Tibial nerve (tissue), 3 donors: ENCODE measurements at regions not wholly inside any gene's neighbourhood (a gene's known extent, or its start where the extent isn't known, plus 50 kb on each side); places are given as distances from the start of the nearest gene placed in this dataset.

Experiments used
- CTCF ChIP-seq, 5 experiments: fragments of 200-600 bp in 3 of 5; fragments of 450-650 bp in 2 of 5; sonication (generic) in 3 of 5; IDR thresholded peaks; one replicate each; pipeline ENCODE4 v1.5.1; 2016 to 2019; ENCODE audit warnings: antibody characterized with exemption in 5 of 5, mild to moderate bottlenecking in 3 of 5, moderate library complexity in 2 of 5
- POLR2A ChIP-seq, 2 donors: fragments of 450-650 bp; IDR thresholded peaks; one replicate each; pipeline ENCODE4 v1.6.1; 2017; ENCODE audit warnings: antibody characterized with exemption in 2 of 2, mild to moderate bottlenecking in 2 of 2, moderate library complexity in 2 of 2

- TF ChIP-seq CTCF (IDR thresholded peaks at IDR 0.05) = no peak
- no peak for TF ChIP-seq POLR2A (IDR thresholded peaks at IDR 0.05)
These were observed 253.8 kb downstream of the ZNF608 start for GRCh38 chr5:124492444-124493224.
